Hematopoietic multipotent progenitor cell treated with erythropoietin and hydrocortisone succinate and interleukin-3 and kit ligand, for 4 days (in vitro differentiated cells): ENCODE measurements at regions not wholly inside any gene's neighbourhood (a gene's known extent, or its start where the extent isn't known, plus 50 kb on each side); places are given as distances from the start of the nearest gene placed in this dataset.

Experiments
- DNase-seq: peaks from one replicate; pipeline ENCODE4 v3.0.0-alpha.2; 2015

DNA sequence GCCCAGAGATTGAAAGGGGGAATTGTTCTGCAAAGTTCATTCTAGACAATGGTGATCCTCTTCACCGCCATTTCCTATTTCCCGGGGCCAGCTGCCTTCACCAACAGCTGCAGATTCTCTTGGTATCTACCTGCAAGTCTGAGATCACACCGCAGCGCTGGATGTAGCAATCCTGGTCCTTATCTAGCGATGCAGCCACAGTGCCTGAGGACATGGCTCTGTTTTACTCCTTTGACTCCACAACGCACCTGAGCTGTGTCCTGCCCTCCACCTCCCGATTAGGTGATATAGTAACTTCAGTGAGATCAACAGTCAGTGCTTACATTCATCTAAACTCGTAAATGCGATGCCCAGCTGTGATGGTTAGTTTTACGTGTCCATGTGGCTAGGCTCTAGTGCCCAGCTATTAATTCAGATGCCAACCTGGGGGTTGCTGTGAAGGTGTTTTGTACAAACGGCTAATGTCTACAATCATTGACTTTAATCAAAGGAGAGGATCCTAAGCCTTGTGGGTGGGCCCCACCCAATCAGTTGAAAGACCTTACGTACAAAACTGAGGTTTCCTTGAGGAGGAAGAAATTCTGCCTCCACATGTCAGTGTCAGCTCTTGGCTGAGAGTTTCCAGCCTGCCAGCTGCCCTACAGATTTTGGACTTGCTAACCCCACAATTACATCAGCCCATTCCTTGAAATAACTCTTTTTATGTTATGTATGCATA is 189.8 kb downstream of the SH3BP4 start:
- DNase-seq = no peak

DNA sequence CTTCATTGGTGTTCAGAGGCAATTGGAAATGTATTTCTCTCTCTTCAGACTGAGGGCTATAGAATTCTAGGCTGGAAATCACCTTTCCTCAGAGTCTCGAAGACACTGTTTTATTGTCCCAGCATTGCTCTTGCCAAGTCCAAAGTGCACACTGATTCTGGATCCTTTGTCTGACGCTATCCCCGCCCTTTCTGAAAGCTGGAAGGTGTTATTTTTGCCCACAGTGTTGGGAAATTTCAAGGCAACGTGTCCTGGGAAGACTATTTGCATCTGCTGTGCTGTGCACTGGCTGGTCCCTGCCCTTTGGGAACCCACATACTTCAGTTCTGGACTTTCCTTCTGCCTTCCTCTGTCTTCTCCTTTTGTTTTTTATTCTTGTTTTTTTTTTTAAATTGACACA is 190.8 kb downstream of the SH3BP4 start:
- DNase-seq = no peak

DNA sequence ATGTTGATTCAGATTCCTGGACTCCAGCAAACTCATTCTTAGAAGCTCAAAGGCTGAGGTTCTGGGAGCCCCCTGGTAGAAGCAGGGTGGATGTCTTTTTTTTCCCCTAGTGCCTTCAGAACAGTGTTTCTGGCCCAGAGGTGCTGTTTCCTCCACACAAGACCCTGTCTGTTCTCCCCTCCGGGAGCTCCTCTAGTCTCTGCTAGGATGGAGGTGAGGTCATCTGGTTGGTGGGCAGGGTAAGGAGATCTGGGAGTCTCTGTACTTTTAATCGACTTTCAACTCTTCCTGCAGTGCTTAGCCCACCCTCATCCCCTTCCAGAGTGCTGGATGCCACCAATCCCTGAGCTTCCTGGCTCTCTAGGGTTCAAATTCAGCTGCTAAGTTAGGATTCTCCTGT is 192.0 kb downstream of the SH3BP4 start:
- no peak for DNase-seq

DNA sequence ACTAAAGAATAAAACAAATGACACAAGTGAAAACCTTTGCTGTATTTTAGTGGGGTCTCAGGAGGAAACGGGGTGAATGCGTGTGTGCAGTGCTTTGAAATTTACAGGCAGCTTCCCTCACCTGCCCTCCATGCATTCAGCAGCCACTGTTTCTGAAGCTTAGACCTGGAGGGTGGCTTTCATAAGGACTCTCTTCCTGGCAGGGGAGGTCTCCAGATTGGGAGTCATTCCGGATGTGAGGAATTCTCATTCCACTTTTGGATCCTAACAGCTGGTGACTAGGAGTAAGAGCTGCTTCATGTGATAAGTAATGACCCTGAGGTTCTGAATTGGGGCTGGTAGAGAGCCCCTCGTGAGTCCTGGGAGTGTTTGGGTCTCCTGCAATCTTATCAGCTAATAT is 192.5 kb downstream of the SH3BP4 start:
- DNase-seq = no peak

DNA sequence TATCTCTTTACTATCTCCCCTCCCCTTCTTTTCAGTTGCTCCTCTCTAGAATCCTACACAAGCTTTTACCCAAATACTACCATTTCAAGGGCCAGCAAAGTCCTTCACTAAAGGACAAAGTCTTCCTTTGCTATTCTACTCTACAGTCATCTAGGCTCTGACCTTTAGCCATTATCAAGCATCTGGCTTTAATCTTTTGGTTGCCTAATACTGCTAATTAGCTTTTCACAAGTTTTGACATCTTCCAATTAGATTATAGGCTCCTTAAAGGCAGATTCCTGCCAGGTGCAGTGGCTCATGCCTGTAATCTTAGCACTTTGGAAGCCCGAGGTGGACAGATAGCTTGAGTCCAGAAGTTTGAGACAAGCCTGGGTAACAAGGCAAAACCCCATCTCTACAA is 194.4 kb downstream of the SH3BP4 start:
- DNase-seq = no peak

DNA sequence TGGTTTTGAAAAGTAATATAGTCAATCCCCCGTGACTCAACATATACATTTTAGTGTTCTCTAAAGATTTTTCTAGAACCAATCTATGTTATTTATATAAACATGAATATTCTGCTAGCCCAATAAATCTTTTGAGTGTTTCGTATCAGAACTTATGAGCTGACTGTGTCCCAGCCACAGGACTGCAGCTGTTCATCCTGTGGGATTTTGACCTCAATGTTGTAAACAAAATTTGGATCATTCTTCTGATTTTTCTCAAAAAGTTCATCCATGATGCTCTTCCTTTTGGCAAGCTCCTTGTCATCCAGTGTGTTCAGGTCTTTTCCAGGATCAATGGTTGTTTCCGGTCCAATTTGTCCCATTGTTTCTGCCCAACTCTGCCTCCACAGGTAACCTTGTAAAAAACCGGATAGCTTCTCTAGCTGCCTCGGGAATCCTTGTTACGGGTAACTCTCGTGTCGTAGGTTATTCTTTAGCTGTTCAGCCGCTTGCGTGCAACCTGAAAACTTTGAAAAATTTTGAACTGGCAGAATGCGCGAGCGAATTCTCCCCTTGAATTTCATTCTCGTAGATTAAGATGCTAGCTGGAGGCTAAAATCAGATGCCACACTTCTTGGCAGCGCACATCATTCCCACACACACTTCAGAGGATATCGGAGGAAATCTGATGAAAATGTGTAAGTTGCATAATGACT is 195.2 kb downstream of the SH3BP4 start:
- no peak for DNase-seq

DNA sequence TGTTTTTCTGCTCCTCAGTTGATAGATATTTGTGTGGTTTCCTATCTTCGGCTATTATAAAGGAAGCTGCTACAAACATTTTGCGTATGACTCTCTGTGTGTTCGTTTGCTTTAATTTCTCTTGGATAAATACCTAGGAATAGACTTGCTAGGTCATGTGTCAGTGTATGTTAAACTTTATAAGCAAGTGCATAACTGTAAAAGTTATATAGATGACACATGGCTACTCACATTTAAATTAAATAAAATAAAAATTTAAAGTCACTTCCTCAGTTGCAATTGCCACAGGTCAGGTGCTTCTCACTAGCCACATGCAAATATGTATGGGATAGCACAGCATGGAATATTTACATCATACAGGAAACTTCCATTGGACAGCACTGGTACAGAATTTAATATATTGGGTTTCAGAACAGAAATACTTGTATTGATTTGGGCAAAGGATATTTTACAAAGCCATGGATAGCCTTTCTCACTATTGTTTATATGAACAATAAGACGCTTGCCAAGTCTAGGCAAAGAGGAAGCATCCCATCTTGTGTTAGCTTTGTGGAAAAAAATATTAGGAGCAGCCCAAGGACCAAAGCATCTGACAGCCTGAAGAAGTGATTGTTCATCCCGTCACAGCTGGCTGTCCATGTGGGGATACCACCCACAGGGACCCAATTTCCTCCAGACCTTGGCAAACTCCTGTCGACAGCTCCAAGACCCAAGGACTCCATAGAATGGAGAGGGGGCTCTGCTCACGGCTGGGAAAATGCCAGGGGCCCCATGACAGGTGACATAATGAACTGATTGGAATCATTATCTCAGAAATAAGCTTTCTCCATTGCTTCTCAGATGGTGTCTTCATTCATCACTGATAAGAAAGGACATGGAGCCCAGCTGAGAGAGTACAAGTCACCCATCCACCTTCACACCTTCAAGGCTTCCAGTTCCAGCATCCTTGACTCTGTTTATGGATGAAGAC is 196.7 kb downstream of the SH3BP4 start:
- DNase-seq = no peak

DNA sequence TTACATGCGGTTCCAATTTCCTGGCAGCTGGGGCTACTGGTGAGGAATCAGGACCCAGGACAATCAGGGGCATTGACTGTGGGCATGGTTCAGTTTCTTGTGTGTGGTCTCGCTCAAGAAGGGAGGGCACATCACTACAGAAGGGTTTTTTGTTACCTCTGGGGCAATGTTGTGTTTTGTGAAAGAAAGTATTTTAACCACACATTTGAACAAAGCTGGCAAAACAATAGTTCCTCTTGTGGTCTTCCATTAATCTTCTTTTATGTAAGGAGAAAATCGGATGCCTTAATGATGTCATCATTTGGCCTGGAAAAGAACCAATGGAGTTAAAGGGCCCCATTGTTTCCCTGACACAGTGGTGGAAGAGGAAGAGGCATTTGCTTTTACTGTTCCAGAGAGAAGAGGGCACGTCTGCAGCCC is 197.4 kb downstream of the SH3BP4 start:
- no peak for DNase-seq

DNA sequence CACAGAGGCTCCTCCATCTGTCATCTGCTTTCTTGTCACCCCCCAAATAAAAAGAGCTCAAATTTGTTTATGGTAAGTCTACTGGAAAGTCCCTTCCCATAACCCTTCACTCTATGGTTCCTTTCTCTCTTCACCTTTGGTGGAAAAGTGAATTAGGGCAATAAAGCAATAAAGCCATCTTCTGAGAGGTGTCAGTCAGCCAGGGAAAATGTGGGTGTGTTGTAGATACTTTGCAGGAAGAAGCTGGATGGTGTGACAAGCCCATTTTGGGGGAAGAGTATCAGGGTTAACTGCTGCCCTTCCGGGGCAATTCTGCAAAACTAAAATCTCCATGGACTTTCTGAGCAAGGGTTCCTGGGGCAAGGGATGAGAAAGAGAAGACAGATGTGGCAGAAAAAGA is 197.9 kb downstream of the SH3BP4 start:
- DNase-seq = no peak

DNA sequence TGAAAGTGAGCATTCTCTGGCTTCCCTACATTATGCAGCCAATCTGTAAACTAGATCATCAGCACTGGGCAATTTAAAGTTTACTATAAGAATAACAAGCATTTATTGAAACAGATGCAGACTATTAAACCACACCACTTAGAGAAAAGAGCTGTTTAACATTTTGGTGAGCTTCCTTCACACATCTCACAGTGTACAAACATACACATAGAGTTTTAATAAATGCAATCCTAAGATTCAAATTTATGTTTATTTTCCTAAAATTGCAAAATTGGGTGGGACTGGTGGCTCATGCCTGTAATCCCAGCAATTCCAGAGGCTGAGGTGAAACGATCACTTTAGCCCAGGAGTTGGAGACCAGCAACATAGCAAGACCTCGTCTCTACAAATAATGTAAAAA is 199.3 kb downstream of the SH3BP4 start:
- no peak for DNase-seq

DNA sequence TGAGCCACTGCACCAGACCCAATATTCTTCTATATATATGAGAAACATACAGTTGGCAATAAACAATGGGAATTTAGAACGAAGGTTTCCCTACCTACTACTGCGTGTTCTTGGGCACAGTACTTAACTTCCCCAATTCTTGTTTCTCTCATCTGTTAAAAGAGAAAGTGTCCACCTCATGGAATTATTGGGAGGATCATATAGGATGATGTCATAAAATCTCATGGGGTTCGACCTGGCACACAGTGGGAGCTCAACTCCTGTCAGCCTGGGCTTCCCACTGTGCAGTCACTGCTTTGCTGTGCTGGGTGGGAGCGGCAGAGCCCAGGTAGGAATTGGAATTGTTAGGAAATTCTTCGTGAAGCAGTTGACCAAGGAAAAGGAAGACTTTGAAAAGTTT is 203.3 kb downstream of the SH3BP4 start:
- DNase-seq = no peak

DNA sequence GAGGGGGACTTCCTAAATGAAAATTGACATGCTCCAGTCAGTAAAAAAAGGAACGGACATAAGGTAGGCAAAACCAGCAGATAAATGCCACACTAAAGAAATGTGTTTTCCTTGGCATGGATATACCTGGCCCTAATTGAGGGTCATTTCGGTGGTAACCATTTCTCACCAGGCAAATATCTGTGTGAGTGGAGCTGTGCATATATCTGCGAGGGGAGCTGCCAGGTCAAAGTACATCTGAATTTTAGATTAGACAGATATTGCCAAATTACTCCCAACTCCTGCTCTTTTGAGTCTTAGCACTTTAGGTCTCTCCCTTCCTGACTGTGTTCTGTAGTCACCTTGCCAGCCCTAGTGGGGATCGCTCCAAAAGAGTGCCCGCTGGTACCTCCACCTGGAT is 204.2 kb downstream of the SH3BP4 start:
- DNase-seq = no peak

DNA sequence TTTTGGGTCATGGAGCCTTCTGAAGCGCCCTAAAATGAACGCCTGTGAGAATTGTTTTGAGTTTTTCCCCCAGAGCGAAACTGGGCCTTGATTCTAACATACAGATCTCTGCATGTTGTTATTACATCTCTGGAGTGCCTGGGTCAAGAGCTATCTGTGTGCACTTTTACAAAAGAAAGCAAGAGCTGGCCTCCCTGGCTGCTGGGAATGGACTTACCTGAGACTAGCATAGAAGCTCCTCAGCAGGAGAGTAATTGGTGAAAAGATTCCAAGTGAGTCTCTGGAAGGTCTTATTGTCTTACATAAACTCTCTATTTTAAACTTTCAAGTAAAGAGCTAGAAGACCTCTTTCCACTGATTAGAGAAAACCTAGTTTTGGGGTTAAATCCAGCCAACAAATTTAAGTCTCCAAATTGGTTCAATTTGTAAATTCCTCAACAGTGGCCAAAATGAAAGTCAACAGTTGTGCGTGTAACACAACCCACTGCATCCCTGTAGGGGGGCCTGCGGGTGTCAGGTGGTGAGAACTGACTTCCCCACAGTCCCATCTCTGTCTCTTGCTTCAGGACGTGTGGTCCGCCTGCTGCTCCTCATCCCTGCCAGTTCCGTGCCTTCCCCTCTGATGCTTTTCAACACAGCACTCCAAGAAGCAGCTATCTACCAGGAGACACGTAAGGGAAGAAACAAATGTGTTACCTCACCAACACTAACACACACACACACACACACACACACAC is 206.1 kb downstream of the SH3BP4 start:
- DNase-seq = no peak

DNA sequence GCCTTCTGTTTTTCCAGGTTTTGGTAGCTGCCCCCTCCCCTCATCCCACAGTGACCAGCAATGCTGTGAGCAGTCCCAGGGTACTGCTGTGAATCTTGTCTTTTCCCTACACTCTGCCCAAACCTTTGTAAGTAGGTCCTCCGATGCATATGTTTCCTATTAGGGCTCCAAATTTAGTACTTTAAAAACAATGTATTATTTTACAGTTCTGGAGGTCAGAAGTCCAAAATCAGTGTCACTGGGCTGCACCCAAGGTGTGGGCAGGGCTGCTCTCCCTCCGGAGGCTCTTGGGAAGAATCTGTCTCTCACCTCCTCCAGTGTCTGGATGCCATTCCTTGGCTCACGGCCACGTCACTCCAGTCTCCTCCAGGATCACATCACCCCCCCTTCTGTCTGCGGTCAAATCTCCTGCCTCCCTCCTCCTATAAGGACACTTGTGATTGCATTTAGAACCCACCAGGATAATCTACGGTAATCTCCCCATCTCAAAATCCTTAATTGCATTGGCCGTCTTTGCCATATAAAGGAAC is 208.5 kb downstream of the SH3BP4 start:
- DNase-seq = no peak

DNA sequence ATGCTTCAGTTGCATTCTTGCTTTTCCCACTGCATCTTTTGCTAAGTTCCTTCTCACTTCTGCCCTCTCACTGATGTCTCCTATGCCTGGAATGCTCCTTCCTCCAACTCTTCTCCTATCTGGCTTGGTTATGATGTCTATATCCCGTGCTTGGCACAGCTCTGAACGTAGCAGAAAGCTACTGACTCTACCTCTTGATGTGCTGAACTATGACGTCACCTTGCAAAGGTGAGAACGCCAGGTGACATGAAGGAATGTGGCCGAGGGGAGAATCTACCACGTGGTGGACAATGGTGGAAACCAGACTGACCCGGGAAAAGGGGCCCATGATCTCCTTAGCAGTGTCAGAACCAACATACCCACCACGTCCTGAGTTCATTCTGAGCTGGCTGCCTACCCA is 209.7 kb downstream of the SH3BP4 start:
- no peak for DNase-seq

DNA sequence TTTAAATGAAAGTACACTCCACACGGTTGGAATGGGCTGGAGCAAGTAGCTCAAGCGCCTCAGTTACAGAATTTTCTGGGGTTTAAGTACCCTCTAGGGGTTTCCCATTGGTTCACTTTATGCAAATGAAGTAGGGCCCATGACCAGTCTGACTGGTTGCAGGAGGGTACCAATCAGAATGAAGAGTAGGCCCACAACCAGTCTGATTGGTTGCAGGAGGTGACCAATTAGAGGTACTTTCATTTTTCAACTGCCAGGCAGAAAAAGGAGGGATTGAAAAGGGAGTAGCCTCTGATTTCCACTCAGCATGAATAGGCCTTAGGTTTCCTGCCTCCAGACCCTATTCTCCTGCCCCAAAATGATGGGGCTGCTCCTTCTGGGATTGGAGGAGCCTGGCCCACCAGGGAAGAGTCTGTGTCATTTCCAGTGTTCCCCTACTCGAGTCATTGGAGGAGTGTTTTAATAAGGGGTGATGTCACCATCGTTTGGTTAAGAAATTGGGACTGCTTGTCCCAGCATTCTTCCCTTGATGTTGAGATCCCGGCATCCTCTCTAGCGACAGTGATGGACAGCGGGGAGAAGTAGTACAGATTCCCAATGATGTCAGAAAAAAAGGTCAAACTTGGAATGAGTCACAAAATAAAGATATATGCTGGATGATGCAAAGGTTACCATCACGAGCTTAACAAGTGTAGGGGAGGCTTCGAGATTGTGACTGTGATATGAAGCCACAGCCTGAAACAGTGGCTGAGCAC is 210.4 kb downstream of the SH3BP4 start:
- DNase-seq = no peak

DNA sequence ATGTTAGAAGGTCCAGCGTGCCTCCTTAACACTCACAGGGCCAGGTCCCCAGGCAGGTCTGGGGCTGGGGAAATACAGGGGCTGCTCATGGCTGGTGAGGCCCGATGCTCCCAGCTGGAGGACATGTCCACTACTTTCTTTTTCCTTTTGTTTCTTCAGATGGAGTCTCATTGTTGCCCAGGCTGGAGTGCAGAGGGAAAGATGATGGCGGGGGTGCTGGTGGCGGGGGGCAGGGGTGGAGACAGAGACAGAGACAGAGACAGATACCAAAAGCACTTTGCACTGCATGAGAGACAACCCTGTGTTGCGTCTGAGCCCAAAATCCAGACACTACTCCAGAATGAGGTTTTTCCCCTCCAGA is 211.0 kb downstream of the SH3BP4 start:
- DNase-seq = no peak

DNA sequence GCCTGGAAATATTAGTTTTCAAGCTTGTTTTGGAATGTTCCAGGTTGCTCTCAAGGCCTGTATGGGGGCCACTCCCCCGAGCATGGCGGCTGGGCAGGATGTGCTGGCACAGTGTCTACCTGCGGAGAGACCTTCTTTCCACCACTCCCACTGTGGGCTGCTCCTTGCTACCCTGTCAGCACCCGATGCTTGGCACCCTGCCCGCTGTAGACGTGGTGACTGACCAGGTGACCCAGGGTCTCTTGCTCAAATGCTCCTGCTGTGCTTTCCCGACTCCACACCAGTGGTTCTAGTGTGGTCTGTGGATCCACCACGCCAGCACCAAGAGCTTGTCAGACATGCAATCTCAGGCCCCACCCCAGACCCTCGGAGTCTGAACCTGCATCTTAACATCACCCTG is 213.3 kb downstream of the SH3BP4 start:
- no peak for DNase-seq

DNA sequence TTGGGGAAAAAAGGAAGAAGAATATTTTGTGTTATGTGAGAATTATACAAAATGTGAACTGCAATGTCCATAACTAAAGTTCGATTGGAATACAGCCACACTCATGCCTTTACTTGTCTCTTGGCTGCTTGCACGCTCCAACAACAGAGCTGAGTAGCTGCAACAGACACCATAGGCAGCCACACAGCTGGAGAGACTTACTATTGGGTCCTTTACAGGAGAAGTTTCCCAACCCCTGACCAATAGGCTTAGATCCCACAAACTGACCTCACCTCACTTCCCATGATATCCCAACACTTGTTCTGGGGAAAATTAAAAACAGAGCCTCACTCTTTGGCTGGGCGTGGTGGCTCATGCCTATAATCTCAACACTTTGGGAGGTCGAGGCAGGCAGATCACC is 213.8 kb downstream of the SH3BP4 start:
- DNase-seq = no peak

DNA sequence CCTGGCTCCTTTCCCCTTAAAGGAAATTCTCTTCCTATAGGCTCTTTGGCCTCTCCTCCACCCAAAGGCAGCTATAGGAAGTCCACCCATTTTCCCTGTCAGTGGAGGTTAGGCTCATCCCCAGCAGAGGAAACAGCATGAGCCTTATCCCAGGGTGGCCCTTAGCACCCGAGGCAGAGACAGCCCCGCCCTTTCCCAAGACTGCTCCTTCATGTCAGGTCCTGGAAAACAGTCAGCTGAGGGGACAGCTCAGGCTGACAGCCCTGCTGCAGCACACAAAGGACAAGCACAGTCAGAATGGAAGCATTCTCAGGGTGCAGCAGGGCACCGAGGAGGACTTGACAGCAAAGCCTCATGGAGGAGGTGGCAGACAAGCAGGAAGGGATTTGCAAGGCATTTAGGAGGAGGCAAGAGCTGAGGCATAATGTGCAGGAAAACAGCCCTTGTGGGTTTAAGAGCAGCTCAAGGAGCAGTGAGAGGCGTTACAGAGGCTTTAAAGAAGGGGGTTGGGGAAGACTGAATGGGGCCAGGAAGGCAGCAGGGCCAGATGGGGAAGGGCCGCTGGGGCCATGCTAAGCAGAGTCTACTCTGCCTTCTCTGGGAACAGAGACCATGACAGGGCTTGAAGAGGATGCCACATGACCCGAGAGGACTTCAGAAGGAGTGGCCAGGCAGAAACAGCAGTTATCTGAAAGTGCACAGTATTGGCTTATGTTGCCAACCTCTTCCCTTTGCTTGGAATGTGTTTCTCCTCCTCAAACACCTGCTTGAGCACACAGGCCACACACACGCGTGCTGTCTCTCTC is 216.6 kb downstream of the SH3BP4 start:
- no peak for DNase-seq

DNA sequence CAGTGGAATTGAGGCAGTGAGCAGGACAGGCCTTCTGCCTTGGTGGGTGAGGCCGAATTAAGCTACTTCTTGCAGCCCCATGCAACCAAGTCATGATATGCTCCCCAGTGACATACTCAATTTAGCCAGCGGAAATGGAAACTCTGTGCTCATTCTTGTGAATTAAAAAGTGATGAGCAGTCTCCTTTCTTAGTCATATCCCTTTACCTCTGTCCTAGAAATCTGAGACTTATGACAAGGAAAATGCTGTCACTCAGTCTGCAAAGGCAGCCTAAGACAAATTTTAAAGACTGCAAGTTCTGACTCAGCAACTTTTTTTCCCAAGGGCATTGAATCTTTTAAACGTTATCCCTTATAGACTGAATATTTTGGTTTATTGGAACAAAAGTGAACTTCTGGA is 218.2 kb downstream of the SH3BP4 start:
- DNase-seq = no peak
